ENCODE measurements at regions not wholly inside any gene's neighbourhood (a gene's known extent, or its start where the extent isn't known, plus 50 kb on each side); places are given as distances from the start of the nearest gene placed in this dataset.

DNA sequence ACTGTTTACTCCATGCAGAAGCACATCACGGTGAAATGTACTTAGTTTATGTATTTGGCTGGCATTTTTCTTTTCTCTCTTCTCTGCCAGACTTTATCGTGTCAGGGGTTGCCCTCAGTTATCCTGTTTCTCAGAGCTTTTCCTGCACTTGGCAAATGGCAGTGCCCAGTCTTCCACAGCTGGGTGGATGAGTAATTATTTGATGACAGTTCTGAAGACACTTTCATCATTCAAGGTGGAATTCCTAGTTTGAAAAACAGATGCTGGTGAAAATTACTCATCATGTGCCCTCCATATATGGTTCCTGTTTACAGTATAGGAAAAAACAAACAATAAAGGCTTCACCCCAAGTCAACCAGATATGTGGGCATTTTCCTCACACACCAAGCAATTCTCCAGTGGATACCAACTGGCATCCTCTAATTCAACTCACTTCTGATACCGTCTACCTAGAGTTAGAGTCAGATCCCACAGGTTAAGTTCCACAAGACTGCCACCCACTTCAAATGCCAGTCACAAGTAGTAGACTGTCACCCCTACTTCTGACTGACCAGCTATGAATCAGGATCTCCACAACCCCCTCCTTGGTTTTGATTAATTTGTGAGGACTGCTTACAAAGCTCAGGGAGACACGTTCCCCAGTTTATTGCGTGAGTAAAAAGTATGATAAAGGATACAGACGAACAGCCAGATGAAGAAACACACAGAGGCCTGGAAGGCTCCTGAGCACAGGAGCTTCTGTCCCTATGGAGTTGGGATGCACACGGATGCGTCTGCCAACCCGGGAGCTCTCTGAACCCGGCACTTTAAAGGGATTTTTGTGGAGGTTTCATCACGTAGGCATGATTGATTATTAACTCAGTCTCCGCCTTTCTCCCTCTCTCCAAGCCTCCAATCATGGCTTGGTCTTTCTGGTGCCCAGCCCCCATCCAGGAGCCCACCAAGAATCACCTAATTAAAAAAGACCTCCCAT, 72.9 kb downstream of the CLDN34 start:
- peaks cover 11% of the 10 kb centered on the region for H3K4me1 Mint-ChIP-seq (ENCODE audit: low read depth, unreplicated experiment)
- no peaks in the 10 kb centered on the region for H3K27me3 Mint-ChIP-seq (ENCODE audit: low read depth, unreplicated experiment)
- no peak overlapping the region for H3K4me3 Mint-ChIP-seq (ENCODE audit: unreplicated experiment)
- Histone ChIP-seq H3K4me3 (ENCODE audit: insufficient read depth, low read depth, low read length) (no peak overlapping the region), H3K9me3 (ENCODE audit: insufficient read depth, low read depth, low read length) (no peaks in the 10 kb centered on the region), H4K20me1 (ENCODE audit: insufficient read depth, low read length) (peaks cover 23% of the 10 kb centered on the region), H2AFZ (ENCODE audit: low read depth, low read length) (no peak overlapping the region), H3K27me3 (ENCODE audit: insufficient read depth, low read length) (no peaks in the 10 kb centered on the region), H3K4me2 (ENCODE audit: low read length) (no peak overlapping the region), H3K36me3 (ENCODE audit: insufficient read depth, low read length) (no peaks in the 10 kb centered on the region), H3K79me2 (ENCODE audit: insufficient read depth, low read length) (peaks cover 7% of the 10 kb centered on the region), H3K9ac (ENCODE audit: low read length) (no peak overlapping the region), H3K27ac (ENCODE audit: low read depth, low read length) (no peak overlapping the region), H3K4me1 (ENCODE audit: insufficient read depth, low read length) (peaks cover 5% of the 10 kb centered on the region)
- FAIRE-seq: peak; percentile 67
- no peak for DNase-seq (ENCODE audit: low read depth)
- no peak for TF ChIP-seq CTCF (IDR thresholded peaks at IDR 0.05; ENCODE audit: insufficient read depth, low read depth, low read length)
- H3K9me3 Mint-ChIP-seq (ENCODE audit: unreplicated experiment): no peaks in the 10 kb centered on the region
- peak overlapping the region; percentile 50 for H3K27ac Mint-ChIP-seq (ENCODE audit: unreplicated experiment)
- H3K36me3 Mint-ChIP-seq (ENCODE audit: low read depth, unreplicated experiment): peaks cover 2% of the 10 kb centered on the region

GRCh38 chrX:10040961-10041360, 73.8 kb downstream of the CLDN34 start:
- H3K9ac ChIP-seq (ENCODE audit: low read length): no peak overlapping the region
- H3K36me3 Mint-ChIP-seq (ENCODE audit: low read depth, unreplicated experiment): peaks cover 2% of the 10 kb centered on the region
- no peaks in the 10 kb centered on the region for H3K27me3 Mint-ChIP-seq (ENCODE audit: low read depth, unreplicated experiment)
- no peak overlapping the region for H3K27ac ChIP-seq (ENCODE audit: low read depth, low read length)
- H3K4me2 ChIP-seq (ENCODE audit: low read length): no peak overlapping the region
- no peak for DNase-seq (ENCODE audit: low read depth)
- H3K9me3 Mint-ChIP-seq (ENCODE audit: unreplicated experiment): no peaks in the 10 kb centered on the region
- H3K9me3 ChIP-seq (ENCODE audit: insufficient read depth, low read depth, low read length): no peaks in the 10 kb centered on the region
- H3K79me2 ChIP-seq (ENCODE audit: insufficient read depth, low read length): peaks cover 13% of the 10 kb centered on the region
- no peak overlapping the region for H3K4me3 Mint-ChIP-seq (ENCODE audit: unreplicated experiment)
- H3K4me1 Mint-ChIP-seq (ENCODE audit: low read depth, unreplicated experiment): peaks cover 11% of the 10 kb centered on the region
- no peak for FAIRE-seq
- peaks cover 23% of the 10 kb centered on the region for H4K20me1 ChIP-seq (ENCODE audit: insufficient read depth, low read length)
- H3K27ac Mint-ChIP-seq (ENCODE audit: unreplicated experiment): no peak overlapping the region
- TF ChIP-seq CTCF (IDR thresholded peaks at IDR 0.05; ENCODE audit: insufficient read depth, low read depth, low read length): no peak
- no peak for TF ChIP-seq EZH2 (IDR thresholded peaks at IDR 0.05; ENCODE audit: insufficient read depth, low read length)
- no peak overlapping the region for H3K4me3 ChIP-seq (ENCODE audit: insufficient read depth, low read depth, low read length)
- peaks cover 5% of the 10 kb centered on the region for H3K4me1 ChIP-seq (ENCODE audit: insufficient read depth, low read length)
- H3K36me3 ChIP-seq (ENCODE audit: insufficient read depth, low read length): no peaks in the 10 kb centered on the region
- H2AFZ ChIP-seq (ENCODE audit: low read depth, low read length): no peak overlapping the region
- no peaks in the 10 kb centered on the region for H3K27me3 ChIP-seq (ENCODE audit: insufficient read depth, low read length)

DNA sequence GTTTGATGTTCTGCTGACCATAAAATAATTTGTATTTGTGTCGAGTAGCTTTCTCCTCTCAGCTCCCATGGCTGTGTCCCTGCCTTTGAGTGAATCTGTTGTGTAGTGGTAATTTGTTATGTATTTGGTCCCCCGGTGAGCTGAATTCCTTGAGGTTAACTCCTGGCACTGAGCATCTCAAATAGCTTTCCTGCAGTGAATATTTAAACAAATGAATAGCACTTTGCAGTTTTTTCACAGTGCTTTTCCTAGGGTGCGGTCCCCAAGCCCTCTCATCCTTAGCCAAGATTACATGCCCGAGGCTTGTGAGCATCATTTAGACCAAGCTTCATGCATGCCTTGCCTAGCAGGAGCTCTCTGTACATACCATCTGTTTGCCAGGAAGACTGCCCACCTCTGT, 74.2 kb downstream of the CLDN34 start:
- Histone ChIP-seq H3K27ac (ENCODE audit: low read depth, low read length) (no peak overlapping the region), H3K4me3 (ENCODE audit: insufficient read depth, low read depth, low read length) (no peak overlapping the region), H2AFZ (ENCODE audit: low read depth, low read length) (no peak overlapping the region), H3K79me2 (ENCODE audit: insufficient read depth, low read length) (peaks cover 15% of the 10 kb centered on the region), H3K4me1 (ENCODE audit: insufficient read depth, low read length) (peaks cover 5% of the 10 kb centered on the region), H3K9ac (ENCODE audit: low read length) (no peak overlapping the region), H3K27me3 (ENCODE audit: insufficient read depth, low read length) (no peaks in the 10 kb centered on the region), H3K4me2 (ENCODE audit: low read length) (no peak overlapping the region), H3K36me3 (ENCODE audit: insufficient read depth, low read length) (no peaks in the 10 kb centered on the region), H3K9me3 (ENCODE audit: insufficient read depth, low read depth, low read length) (no peaks in the 10 kb centered on the region), H4K20me1 (ENCODE audit: insufficient read depth, low read length) (peaks cover 23% of the 10 kb centered on the region)
- TF ChIP-seq EZH2 (IDR thresholded peaks at IDR 0.05; ENCODE audit: insufficient read depth, low read length): no peak
- TF ChIP-seq CTCF (IDR thresholded peaks at IDR 0.05; ENCODE audit: insufficient read depth, low read depth, low read length): no peak
- H3K27ac Mint-ChIP-seq (ENCODE audit: unreplicated experiment): no peak overlapping the region
- peaks cover 2% of the 10 kb centered on the region for H3K36me3 Mint-ChIP-seq (ENCODE audit: low read depth, unreplicated experiment)
- DNase-seq (ENCODE audit: low read depth) (peak; percentile 73), FAIRE-seq (no peak)
- peaks cover 11% of the 10 kb centered on the region for H3K4me1 Mint-ChIP-seq (ENCODE audit: low read depth, unreplicated experiment)
- H3K9me3 Mint-ChIP-seq (ENCODE audit: unreplicated experiment): no peaks in the 10 kb centered on the region
- H3K4me3 Mint-ChIP-seq (ENCODE audit: unreplicated experiment): no peak overlapping the region
- H3K27me3 Mint-ChIP-seq (ENCODE audit: low read depth, unreplicated experiment): no peaks in the 10 kb centered on the region
